Liver (tissue), 8 donors: ENCODE measurements at regions not wholly inside any gene's neighbourhood (a gene's known extent, or its start where the extent isn't known, plus 50 kb on each side); places are given as distances from the start of the nearest gene placed in this dataset.

Source experiments
- DNase-seq: peaks from one replicate; pipeline ENCODE4 v3.0.0-alpha.2; 2017; ENCODE audit warnings: low spot score
- H3K27ac ChIP-seq, 2 donors: one replicate each; pipeline ENCODE4 v1.7.0; 2013; ENCODE audit warnings: inconsistent platforms in 2 of 2, low read length in 2 of 2, control low read depth in 1 of 2, low read depth in 1 of 2, mild to moderate bottlenecking in 1 of 2
- H3K27me3 ChIP-seq, 4 donors: one replicate each; pipeline versions ENCODE4 v1.6.1 to v1.7.0; 2013; ENCODE audit warnings: low read length in 3 of 4, inconsistent platforms in 1 of 4, mild to moderate bottlenecking in 1 of 4, moderate library complexity in 1 of 4; ENCODE audit not compliant: control insufficient read depth in 4 of 4, insufficient read depth in 4 of 4
- H3K36me3 ChIP-seq, 4 donors: one replicate each; pipeline versions ENCODE4 v1.6.1 to v1.7.0; 2013; ENCODE audit warnings: low read length in 3 of 4, mild to moderate bottlenecking in 3 of 4, low read depth in 1 of 4, moderate library complexity in 1 of 4; ENCODE audit not compliant: control insufficient read depth in 4 of 4, insufficient read depth in 3 of 4
- H3K4me1 ChIP-seq, 4 donors: one replicate each; pipeline versions ENCODE4 v1.6.1 to v1.7.0; 2013; ENCODE audit warnings: low read length in 3 of 4, mild to moderate bottlenecking in 3 of 4, moderate library complexity in 1 of 4; ENCODE audit not compliant: control insufficient read depth in 4 of 4, insufficient read depth in 4 of 4
- H3K4me3 ChIP-seq, 3 donors: one replicate each; pipeline versions ENCODE4 v1.6.1 to v1.7.0; 2013; ENCODE audit warnings: low read length in 3 of 3, control low read depth in 1 of 3, low read depth in 1 of 3, mild to moderate bottlenecking in 1 of 3
- H3K9ac ChIP-seq, 2 donors: one replicate each; pipeline ENCODE4 v1.7.0; 2013; ENCODE audit warnings: low read length in 2 of 2, mild to moderate bottlenecking in 2 of 2, moderate library complexity in 2 of 2, control low read depth in 1 of 2, low read depth in 1 of 2
- H3K9me3 ChIP-seq, 4 donors: one replicate each; pipeline versions ENCODE4 v1.6.1 to v1.7.0; 2013; ENCODE audit warnings: low read length in 3 of 4; ENCODE audit not compliant: control insufficient read depth in 4 of 4
- EGR1 ChIP-seq, 2 donors: IDR thresholded peaks; 2 replicates each; pipeline ENCODE4 v1.6.1; 2016 to 2018; ENCODE audit warnings: antibody characterized with exemption in 2 of 2, low read depth in 2 of 2
- FOXA1 ChIP-seq: IDR thresholded peaks from 2 replicates; pipeline ENCODE4 v1.6.1; 2016; ENCODE audit warnings: antibody characterized with exemption
- FOXA2 ChIP-seq: IDR thresholded peaks from 2 replicates; pipeline ENCODE4 v1.6.1; 2016; ENCODE audit warnings: antibody characterized with exemption
- GABPA ChIP-seq, 2 donors: IDR thresholded peaks in 1 of 2; conservative IDR thresholded peaks in 1 of 2; 2 replicates each; pipeline ENCODE4 v1.6.1; 2016; ENCODE audit warnings: antibody characterized with exemption in 2 of 2, mild to moderate bottlenecking in 1 of 2, moderate library complexity in 1 of 2
- HNF4A ChIP-seq, 2 donors: conservative IDR thresholded peaks; 2 replicates each; pipeline ENCODE4 v1.6.1; 2016; ENCODE audit warnings: antibody characterized with exemption in 2 of 2, mild to moderate bottlenecking in 2 of 2
- HNF4G ChIP-seq: IDR thresholded peaks from 2 replicates; pipeline ENCODE4 v1.6.1; 2016; ENCODE audit warnings: antibody characterized with exemption
- MAX ChIP-seq: IDR thresholded peaks from 2 replicates; pipeline ENCODE4 v1.6.1; 2016; ENCODE audit warnings: antibody characterized with exemption
- NR2F2 ChIP-seq: IDR thresholded peaks from 2 replicates; pipeline ENCODE4 v1.6.1; 2016; ENCODE audit warnings: antibody characterized with exemption
- RAD21 ChIP-seq, 2 donors: IDR thresholded peaks; 2 replicates each; pipeline ENCODE4 v1.6.1; 2016; ENCODE audit warnings: antibody characterized with exemption in 2 of 2, mild to moderate bottlenecking in 2 of 2
- REST ChIP-seq: IDR thresholded peaks from 2 replicates; pipeline ENCODE4 v1.6.1; 2016; ENCODE audit warnings: antibody characterized with exemption, mild to moderate bottlenecking
- RXRA ChIP-seq, 2 donors: IDR thresholded peaks; 2 replicates each; pipeline ENCODE4 v1.6.1; 2017 to 2018; ENCODE audit warnings: antibody characterized with exemption in 2 of 2, mild to moderate bottlenecking in 1 of 2
- SP1 ChIP-seq: IDR thresholded peaks from 2 replicates; pipeline ENCODE4 v1.6.1; 2018; ENCODE audit warnings: antibody characterized with exemption, mild to moderate bottlenecking
- TAF1 ChIP-seq: conservative IDR thresholded peaks from 2 replicates; pipeline ENCODE4 v1.6.1; 2016; ENCODE audit warnings: antibody characterized with exemption, mild to moderate bottlenecking
- YY1 ChIP-seq: IDR thresholded peaks from 2 replicates; pipeline ENCODE4 v1.6.1; 2016; ENCODE audit warnings: antibody characterized with exemption, mild to moderate bottlenecking
- ZBTB33 ChIP-seq: IDR thresholded peaks from 2 replicates; pipeline ENCODE4 v1.6.1; 2016; ENCODE audit warnings: antibody characterized with exemption
- WGBS: extraction: QIAGEN DNeasy Blood & Tissue Kit; methylation state at CpG from one replicate; pipeline ENCODE4 v1.1.7; 2013; 5-methylcytosine and 5-hydroxymethylcytosine counted together
- TF ChIP-seq, protein P1 (sequence below): fragments of 150-350 bp; IDR thresholded peaks from 2 replicates; pipeline ENCODE4 v1.5.1; 2017; ENCODE audit warnings: improper control_type of control experiment, low read depth, low read length; ENCODE audit not compliant: missing input control
- TF ChIP-seq, protein P2 (sequence below): IDR thresholded peaks from 2 replicates; pipeline ENCODE4 v1.6.1; 2016; ENCODE audit warnings: antibody characterized with exemption
- donor health status: healthy.
- donor health status: healthy.
- donor health status: healthy.
- donor health status: healthy.
- donor health status: healthy.

GRCh38 chr5:68848091-68848490 is 245.7 kb upstream of the SLC30A5 start:
- Histone ChIP-seq H3K27me3 (no peaks in the 10 kb centered on the region), H3K36me3 (no peaks in the 10 kb centered on the region), H3K9me3 (peaks cover 0 to 4% (median 0%) of the 10 kb centered on the region in 4 donors), H3K4me1 (no peaks in the 10 kb centered on the region), H3K27ac (no peak overlapping the region), H3K4me3 (no peak overlapping the region), H3K9ac (no peak overlapping the region)
- DNase-seq, result no peak
- no peak for TF ChIP-seq HNF4G
- no peak for TF ChIP-seq RAD21 (IDR thresholded peaks at IDR 0.05)
- no peak for TF ChIP-seq GABPA (IDR thresholded peaks at IDR 0.05 in 1 of 2, conservative IDR thresholded peaks at IDR 0.05 in 1 of 2)
- TF ChIP-seq EGR1 (IDR thresholded peaks at IDR 0.05; ENCODE audit: low read depth in 2 of 2), result no peak
- no peak for TF ChIP-seq RXRA (IDR thresholded peaks at IDR 0.05)
- TF ChIP-seq SP1, result no peak
- no peak for TF ChIP-seq NR2F2
- TF ChIP-seq FOXA1, result no peak
- TF ChIP-seq REST, result no peak
- TF ChIP-seq MAX, result no peak
- TF ChIP-seq, protein P1, sequence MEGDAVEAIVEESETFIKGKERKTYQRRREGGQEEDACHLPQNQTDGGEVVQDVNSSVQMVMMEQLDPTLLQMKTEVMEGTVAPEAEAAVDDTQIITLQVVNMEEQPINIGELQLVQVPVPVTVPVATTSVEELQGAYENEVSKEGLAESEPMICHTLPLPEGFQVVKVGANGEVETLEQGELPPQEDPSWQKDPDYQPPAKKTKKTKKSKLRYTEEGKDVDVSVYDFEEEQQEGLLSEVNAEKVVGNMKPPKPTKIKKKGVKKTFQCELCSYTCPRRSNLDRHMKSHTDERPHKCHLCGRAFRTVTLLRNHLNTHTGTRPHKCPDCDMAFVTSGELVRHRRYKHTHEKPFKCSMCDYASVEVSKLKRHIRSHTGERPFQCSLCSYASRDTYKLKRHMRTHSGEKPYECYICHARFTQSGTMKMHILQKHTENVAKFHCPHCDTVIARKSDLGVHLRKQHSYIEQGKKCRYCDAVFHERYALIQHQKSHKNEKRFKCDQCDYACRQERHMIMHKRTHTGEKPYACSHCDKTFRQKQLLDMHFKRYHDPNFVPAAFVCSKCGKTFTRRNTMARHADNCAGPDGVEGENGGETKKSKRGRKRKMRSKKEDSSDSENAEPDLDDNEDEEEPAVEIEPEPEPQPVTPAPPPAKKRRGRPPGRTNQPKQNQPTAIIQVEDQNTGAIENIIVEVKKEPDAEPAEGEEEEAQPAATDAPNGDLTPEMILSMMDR, result no peak
- TF ChIP-seq, protein P2, sequence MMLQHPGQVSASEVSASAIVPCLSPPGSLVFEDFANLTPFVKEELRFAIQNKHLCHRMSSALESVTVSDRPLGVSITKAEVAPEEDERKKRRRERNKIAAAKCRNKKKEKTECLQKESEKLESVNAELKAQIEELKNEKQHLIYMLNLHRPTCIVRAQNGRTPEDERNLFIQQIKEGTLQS, result no peak
- no peak for TF ChIP-seq HNF4A (conservative IDR thresholded peaks at IDR 0.05)
- TF ChIP-seq TAF1, result no peak
- TF ChIP-seq FOXA2, result no peak
- TF ChIP-seq YY1, result no peak
- no peak for TF ChIP-seq ZBTB33
- WGBS, result 98% methylated on average over 3 of the region's 3 CpGs

DNA sequence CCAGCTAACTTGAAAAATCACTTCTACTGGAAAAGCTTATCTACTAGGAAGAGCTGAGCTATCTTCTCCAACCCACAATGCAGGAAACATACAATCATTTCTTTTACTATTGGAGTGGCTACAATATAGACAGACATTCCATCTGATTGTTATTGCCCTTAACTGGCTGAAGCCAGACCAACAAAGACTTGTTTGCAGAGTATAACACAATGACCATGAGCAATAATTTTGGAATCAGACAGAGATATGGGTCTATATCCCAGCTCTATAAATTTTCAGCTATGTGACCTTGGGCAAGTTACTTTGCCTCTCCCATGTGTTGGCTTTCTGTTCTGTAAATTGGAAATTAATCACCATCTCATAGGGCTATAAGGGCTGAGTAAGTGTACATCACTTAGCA is 244.7 kb upstream of the SLC30A5 start:
- H3K9ac ChIP-seq, result no peak overlapping the region
- TF ChIP-seq HNF4G (no peak), FOXA2 (no peak), HNF4A (conservative IDR thresholded peaks at IDR 0.05) (no peak), RAD21 (IDR thresholded peaks at IDR 0.05) (no peak), MAX (no peak), NR2F2 (no peak), ZBTB33 (no peak), REST (no peak)
- TF ChIP-seq, protein P2, result no peak

More for the DNA sequence above, 244.7 kb upstream of the SLC30A5 start:
- H3K27me3 ChIP-seq, result no peaks in the 10 kb centered on the region
- peaks cover 0 to 4% (median 0%) of the 10 kb centered on the region in 4 donors for H3K9me3 ChIP-seq
- no peaks in the 10 kb centered on the region for H3K4me1 ChIP-seq
- no peak overlapping the region for H3K4me3 ChIP-seq
- H3K27ac ChIP-seq, result no peak overlapping the region
- no peak for DNase-seq
- no peaks in the 10 kb centered on the region for H3K36me3 ChIP-seq
